SU-DHL-6 (cell line): ENCODE measurements at regions not wholly inside any gene's neighbourhood (a gene's known extent, or its start where the extent isn't known, plus 50 kb on each side); places are given as distances from the start of the nearest gene placed in this dataset.
A peak's percentile ranks its signal among the peaks of the same experiment; 100 is the strongest.

Experiments
- H2AFZ ChIP-seq: fragments of 200-600 bp; sonication (generic); 2 replicates; pipeline ENCODE4 v1.6.1; 2014; ENCODE audit warnings: low read depth, mild to moderate bottlenecking, moderate library complexity, mixed read lengths, antibody characterized with exemption, low read length; ENCODE audit not compliant: severe bottlenecking
- H3F3A ChIP-seq: fragments of 200-600 bp; shearing (Covaris generic); 2 replicates; pipeline ENCODE4 v1.6.0; 2016; ENCODE audit warnings: antibody characterized with exemption, mild to moderate bottlenecking; ENCODE audit not compliant: insufficient read depth
- H3K27ac ChIP-seq: fragments of 200-600 bp; sonication (generic); 2 replicates; pipeline ENCODE4 v1.5.1; 2016; ENCODE audit warnings: low read depth, mild to moderate bottlenecking, low read length, moderate library complexity, mixed read lengths
- H3K27me3 ChIP-seq: fragments of 200-600 bp; sonication (generic), shearing (Covaris generic); 2 replicates; pipeline ENCODE4 v1.6.0; 2014; ENCODE audit warnings: mild to moderate bottlenecking, low read length
- H3K36me3 ChIP-seq: fragments of 200-600 bp; sonication (generic); 2 replicates; pipeline ENCODE4 v1.6.1; 2014; ENCODE audit warnings: mild to moderate bottlenecking, low read length, mixed read lengths
- H3K4me2 ChIP-seq: fragments of 300-600, 200-600 bp; shearing (Covaris generic), sonication (generic); 2 replicates; pipeline ENCODE4 v1.6.0; 2014; ENCODE audit warnings: low read length, low read depth, mild to moderate bottlenecking; ENCODE audit not compliant: poor library complexity, severe bottlenecking
- H3K4me3 ChIP-seq: fragments of 200-600 bp; sonication (generic); 2 replicates; pipeline ENCODE4 v1.5.1; 2014; ENCODE audit warnings: antibody characterized with exemption, low read length, mild to moderate bottlenecking, mixed read lengths; ENCODE audit not compliant: insufficient read depth, poor library complexity, severe bottlenecking
- H3K79me2 ChIP-seq: fragments of 200-600 bp; sonication (generic); 2 replicates; pipeline ENCODE4 v1.6.1; 2014; ENCODE audit warnings: mild to moderate bottlenecking, low read length, moderate library complexity; ENCODE audit not compliant: insufficient read depth
- H3K9ac ChIP-seq: fragments of 200-600 bp; sonication (generic); 2 replicates; pipeline ENCODE4 v1.7.0; 2014; ENCODE audit warnings: mild to moderate bottlenecking, low read length
- H3K9me2 ChIP-seq: fragments of 200-600 bp; sonication (generic); replicated peaks from 2 replicates; pipeline ENCODE4 v1.6.1; 2014; ENCODE audit warnings: low read length; ENCODE audit not compliant: insufficient read depth
- H3K9me3 ChIP-seq: fragments of 200-600 bp; sonication (generic); 2 replicates; pipeline ENCODE4 v1.6.1; 2014; ENCODE audit warnings: low read length, mixed read lengths; ENCODE audit not compliant: insufficient read depth
- H4K20me1 ChIP-seq: fragments of 200-600 bp; sonication (generic); 2 replicates; pipeline ENCODE4 v1.6.1; 2014; ENCODE audit warnings: low read depth, mild to moderate bottlenecking, antibody characterized with exemption, low read length, moderate library complexity, mixed read lengths
- EZH2phosphoT487 ChIP-seq: fragments of 200-600 bp; sonication (generic), shearing (Covaris generic); conservative IDR thresholded peaks from 2 replicates; pipeline ENCODE4 v1.6.1; 2018; ENCODE audit warnings: mild to moderate bottlenecking, antibody characterized with exemption, low read length, moderate library complexity, mixed read lengths
- TF ChIP-seq, protein P1 (sequence below): fragments of 200-600 bp; sonication (generic); IDR thresholded peaks from one replicate; pipeline ENCODE4 v1.5.1; 2017; ENCODE audit warnings: antibody characterized with exemption, mild to moderate bottlenecking, low read length, moderate library complexity; ENCODE audit not compliant: insufficient read depth, poor library complexity, severe bottlenecking

DNA sequence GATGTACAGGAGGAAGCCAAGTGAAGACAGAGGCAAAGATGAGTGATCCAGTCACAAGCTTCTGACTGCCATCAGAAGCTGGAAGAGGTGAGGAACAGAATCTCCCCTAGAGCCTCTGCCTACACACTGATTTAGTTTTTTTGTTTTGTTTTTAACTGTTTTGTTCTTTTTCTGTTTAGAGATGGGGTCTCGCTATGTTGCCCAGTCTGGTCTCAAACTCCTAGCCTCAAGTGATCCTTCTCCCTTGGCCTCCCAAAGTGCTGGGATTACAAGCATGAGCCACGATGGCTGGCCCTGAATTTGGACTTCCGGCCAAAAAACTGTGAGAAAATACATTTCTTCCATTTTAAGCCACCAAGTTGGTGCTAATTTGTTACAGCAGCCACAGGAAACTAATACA is 204.7 kb upstream of the ZNF608 start:
- Histone ChIP-seq H3K36me3 (no peaks in the 10 kb centered on the region), H3K4me3 (peak overlapping the region; percentile 23), H4K20me1 (no peaks in the 10 kb centered on the region), H3F3A (peaks cover 40% of the 10 kb centered on the region), H3K9me2 (no peaks in the 10 kb centered on the region), H2AFZ (peak overlapping the region; percentile 84), H3K4me2 (peak overlapping the region; percentile 84), H3K27me3 (no peaks in the 10 kb centered on the region), H3K27ac (peak overlapping the region; percentile 88), H3K9me3 (no peaks in the 10 kb centered on the region), H3K9ac (peak overlapping the region; percentile 49), H3K79me2 (no peaks in the 10 kb centered on the region)
- TF ChIP-seq, protein P1, sequence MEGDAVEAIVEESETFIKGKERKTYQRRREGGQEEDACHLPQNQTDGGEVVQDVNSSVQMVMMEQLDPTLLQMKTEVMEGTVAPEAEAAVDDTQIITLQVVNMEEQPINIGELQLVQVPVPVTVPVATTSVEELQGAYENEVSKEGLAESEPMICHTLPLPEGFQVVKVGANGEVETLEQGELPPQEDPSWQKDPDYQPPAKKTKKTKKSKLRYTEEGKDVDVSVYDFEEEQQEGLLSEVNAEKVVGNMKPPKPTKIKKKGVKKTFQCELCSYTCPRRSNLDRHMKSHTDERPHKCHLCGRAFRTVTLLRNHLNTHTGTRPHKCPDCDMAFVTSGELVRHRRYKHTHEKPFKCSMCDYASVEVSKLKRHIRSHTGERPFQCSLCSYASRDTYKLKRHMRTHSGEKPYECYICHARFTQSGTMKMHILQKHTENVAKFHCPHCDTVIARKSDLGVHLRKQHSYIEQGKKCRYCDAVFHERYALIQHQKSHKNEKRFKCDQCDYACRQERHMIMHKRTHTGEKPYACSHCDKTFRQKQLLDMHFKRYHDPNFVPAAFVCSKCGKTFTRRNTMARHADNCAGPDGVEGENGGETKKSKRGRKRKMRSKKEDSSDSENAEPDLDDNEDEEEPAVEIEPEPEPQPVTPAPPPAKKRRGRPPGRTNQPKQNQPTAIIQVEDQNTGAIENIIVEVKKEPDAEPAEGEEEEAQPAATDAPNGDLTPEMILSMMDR: no peak
- TF ChIP-seq EZH2phosphoT487: no peak

DNA sequence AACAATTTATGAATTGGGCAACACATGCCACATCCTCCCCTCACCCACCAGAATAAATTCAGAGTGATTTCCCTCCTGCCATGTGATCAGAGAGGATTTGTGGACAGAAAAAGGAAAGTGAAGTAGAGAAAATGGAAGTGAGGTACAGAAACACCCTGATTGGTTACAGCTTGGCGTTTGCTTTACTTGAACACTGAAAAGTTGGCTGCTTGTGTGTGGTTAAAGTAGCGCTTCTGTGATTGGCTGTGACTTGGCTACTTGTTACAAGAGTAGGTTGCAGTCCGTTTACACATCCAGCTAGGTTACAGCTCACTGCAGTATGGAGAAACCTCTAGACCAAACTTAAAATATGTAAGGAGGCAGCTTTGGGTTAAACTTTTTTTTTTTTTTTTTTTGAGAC is 205.2 kb upstream of the ZNF608 start:
- no peak for TF ChIP-seq EZH2phosphoT487
- TF ChIP-seq, protein P1: no peak
- peak overlapping the region; percentile 84 for H3K4me2 ChIP-seq
- H3K9ac ChIP-seq: peak overlapping the region; percentile 49
- H3F3A ChIP-seq: peaks cover 44% of the 10 kb centered on the region
- H3K9me3 ChIP-seq: no peaks in the 10 kb centered on the region
- H3K79me2 ChIP-seq: no peaks in the 10 kb centered on the region
- peak overlapping the region; percentile 88 for H3K27ac ChIP-seq
- peak overlapping the region; percentile 23 for H3K4me3 ChIP-seq
- no peaks in the 10 kb centered on the region for H3K9me2 ChIP-seq
- H3K36me3 ChIP-seq: no peaks in the 10 kb centered on the region
- H3K27me3 ChIP-seq: no peaks in the 10 kb centered on the region
- no peaks in the 10 kb centered on the region for H4K20me1 ChIP-seq
- H2AFZ ChIP-seq: peak overlapping the region; percentile 84

DNA sequence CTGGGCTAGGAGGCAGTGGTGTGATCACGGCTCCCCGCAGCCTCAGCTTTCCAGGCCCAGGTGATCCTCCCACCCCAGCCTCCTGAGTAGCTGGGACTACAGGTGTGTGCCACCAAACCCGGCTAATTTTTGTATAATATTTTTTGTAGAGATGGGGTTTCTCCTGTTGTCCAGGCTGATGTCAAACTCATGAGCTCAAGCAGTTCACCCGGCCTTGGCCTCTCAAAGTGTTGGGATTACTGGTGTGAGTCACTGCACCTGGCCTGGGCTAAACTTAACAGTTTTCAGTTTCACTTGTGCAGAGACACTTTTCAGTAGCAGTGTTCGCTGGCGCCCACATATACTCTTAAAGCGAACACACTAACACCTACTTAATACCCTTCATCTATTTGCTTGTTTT is 205.6 kb upstream of the ZNF608 start:
- Histone ChIP-seq H3K36me3 (no peaks in the 10 kb centered on the region), H3K9me2 (no peaks in the 10 kb centered on the region), H3K27me3 (no peaks in the 10 kb centered on the region), H3K4me2 (peak overlapping the region; percentile 84), H3K79me2 (no peaks in the 10 kb centered on the region), H3K9me3 (no peaks in the 10 kb centered on the region), H2AFZ (peak overlapping the region; percentile 84), H3F3A (peaks cover 44% of the 10 kb centered on the region), H3K27ac (peak overlapping the region; percentile 88), H3K4me3 (peak overlapping the region; percentile 23), H3K9ac (peak overlapping the region; percentile 49), H4K20me1 (no peaks in the 10 kb centered on the region)
- TF ChIP-seq, protein P1: no peak
- no peak for TF ChIP-seq EZH2phosphoT487
